OCI-LY3 (cell line): ENCODE measurements at regions not wholly inside any gene's neighbourhood (a gene's known extent, or its start where the extent isn't known, plus 50 kb on each side); places are given as distances from the start of the nearest gene placed in this dataset.

ENCODE experiments used
- H2AFZ ChIP-seq: fragments of 200-600, 300-600 bp; shearing (Covaris generic); 2 replicates; pipeline ENCODE4 v1.6.0; 2014; ENCODE audit warnings: antibody characterized with exemption, low read depth, low read length
- H3K27ac ChIP-seq: fragments of 200-600, 300-600 bp; sonication (generic); 2 replicates; pipeline ENCODE4 v1.5.1; 2014; ENCODE audit warnings: mild to moderate bottlenecking, low read length, moderate library complexity, mixed read lengths
- H3K27me3 ChIP-seq: fragments of 200-600, 300-600 bp; sonication (generic); 2 replicates; pipeline ENCODE4 v1.6.1; 2014; ENCODE audit warnings: low read depth, low read length, mixed read lengths
- H3K36me3 ChIP-seq: fragments of 200-600, 300-600 bp; sonication (generic); replicated peaks from 2 replicates; pipeline ENCODE3; 2014; ENCODE audit warnings: low read depth, low read length, mixed read lengths
- H3K4me1 ChIP-seq: fragments of 300-600, 200-600 bp; sonication (generic); 2 replicates; pipeline ENCODE4 v1.6.1; 2014; ENCODE audit warnings: low read length, mixed read lengths
- H3K4me2 ChIP-seq: fragments of 200-600, 300-600 bp; sonication (generic); 2 replicates; pipeline ENCODE4 v1.6.1; 2014; ENCODE audit warnings: low read length, mixed read lengths
- H3K4me3 ChIP-seq: fragments of 300-600, 200-600 bp; sonication (generic); 2 replicates; pipeline ENCODE4 v1.5.1; 2014; ENCODE audit warnings: antibody characterized with exemption, mild to moderate bottlenecking, low read length, moderate library complexity
- H3K79me2 ChIP-seq: fragments of 300-600, 200-600 bp; shearing (Covaris generic); 2 replicates; pipeline ENCODE4 v1.6.1; 2014; ENCODE audit warnings: mild to moderate bottlenecking, low read length, mixed read lengths
- H3K9ac ChIP-seq: fragments of 300-600, 200-600 bp; shearing (Covaris generic); 2 replicates; pipeline ENCODE4 v1.6.0; 2014; ENCODE audit warnings: mild to moderate bottlenecking, low read length, moderate library complexity
- H3K9me3 ChIP-seq: fragments of 200-600, 300-600 bp; shearing (Covaris generic); 2 replicates; pipeline ENCODE4 v1.6.1; 2014; ENCODE audit warnings: low read length, mixed read lengths; ENCODE audit not compliant: insufficient read depth
- H4K20me1 ChIP-seq: fragments of 200-600, 300-600 bp; sonication (generic); 2 replicates; pipeline ENCODE4 v1.6.1; 2016; ENCODE audit warnings: low read length, mixed read lengths; ENCODE audit not compliant: insufficient read depth
- EZH2phosphoT487 ChIP-seq: fragments of 200-600 bp; shearing (Covaris generic); IDR thresholded peaks from 2 replicates; pipeline ENCODE4 v1.6.1; 2018; ENCODE audit warnings: antibody characterized with exemption, mixed run types, low read depth
- TF ChIP-seq, protein P1 (sequence below): fragments of 200-600, 300-600 bp; sonication (generic); IDR thresholded peaks from 2 replicates; pipeline ENCODE4 v1.5.1; 2014; ENCODE audit warnings: antibody characterized with exemption, low read length, low read depth

- Histone ChIP-seq H3K9me3 (no peaks in the 10 kb centered on the region), H3K4me3 (no peak overlapping the region), H4K20me1 (no peaks in the 10 kb centered on the region), H3K27me3 (peaks cover 33% of the 10 kb centered on the region), H3K4me1 (peaks cover 19% of the 10 kb centered on the region), H3K36me3 (no peaks in the 10 kb centered on the region), H3K4me2 (no peak overlapping the region), H3K9ac (no peak overlapping the region), H2AFZ (no peak overlapping the region), H3K79me2 (no peaks in the 10 kb centered on the region), H3K27ac (no peak overlapping the region)
- TF ChIP-seq, protein P1, sequence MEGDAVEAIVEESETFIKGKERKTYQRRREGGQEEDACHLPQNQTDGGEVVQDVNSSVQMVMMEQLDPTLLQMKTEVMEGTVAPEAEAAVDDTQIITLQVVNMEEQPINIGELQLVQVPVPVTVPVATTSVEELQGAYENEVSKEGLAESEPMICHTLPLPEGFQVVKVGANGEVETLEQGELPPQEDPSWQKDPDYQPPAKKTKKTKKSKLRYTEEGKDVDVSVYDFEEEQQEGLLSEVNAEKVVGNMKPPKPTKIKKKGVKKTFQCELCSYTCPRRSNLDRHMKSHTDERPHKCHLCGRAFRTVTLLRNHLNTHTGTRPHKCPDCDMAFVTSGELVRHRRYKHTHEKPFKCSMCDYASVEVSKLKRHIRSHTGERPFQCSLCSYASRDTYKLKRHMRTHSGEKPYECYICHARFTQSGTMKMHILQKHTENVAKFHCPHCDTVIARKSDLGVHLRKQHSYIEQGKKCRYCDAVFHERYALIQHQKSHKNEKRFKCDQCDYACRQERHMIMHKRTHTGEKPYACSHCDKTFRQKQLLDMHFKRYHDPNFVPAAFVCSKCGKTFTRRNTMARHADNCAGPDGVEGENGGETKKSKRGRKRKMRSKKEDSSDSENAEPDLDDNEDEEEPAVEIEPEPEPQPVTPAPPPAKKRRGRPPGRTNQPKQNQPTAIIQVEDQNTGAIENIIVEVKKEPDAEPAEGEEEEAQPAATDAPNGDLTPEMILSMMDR: no peak
Measured at GRCh38 chr3:194029846-194030245, 106.1 kb upstream of the HES1 start.

DNA sequence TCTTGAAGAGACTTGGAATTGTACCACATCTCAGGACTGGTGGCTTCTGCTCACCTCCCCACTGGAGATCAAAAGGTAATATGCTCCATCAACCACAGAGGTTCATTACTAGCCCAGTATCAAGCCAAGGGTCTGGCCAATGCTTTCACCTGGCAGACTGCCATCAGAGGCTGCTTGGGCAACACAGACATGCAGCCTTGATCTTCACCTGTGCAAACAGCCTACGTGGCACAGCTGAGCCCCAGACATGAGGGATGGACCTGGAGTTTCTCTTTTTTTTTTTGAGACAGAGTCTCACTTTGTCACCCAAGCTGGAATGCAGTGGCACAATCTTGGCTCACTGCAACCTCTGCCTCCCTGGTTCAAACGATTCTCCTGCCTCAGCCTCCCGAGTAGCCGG lies 105.6 kb upstream of the HES1 start:
- H2AFZ ChIP-seq: no peak overlapping the region
- no peak overlapping the region for H3K4me3 ChIP-seq
- H3K27ac ChIP-seq: no peak overlapping the region
- H3K4me1 ChIP-seq: peaks cover 19% of the 10 kb centered on the region
- no peak overlapping the region for H3K4me2 ChIP-seq
- no peaks in the 10 kb centered on the region for H3K9me3 ChIP-seq
- TF ChIP-seq EZH2phosphoT487: no peak
- TF ChIP-seq, protein P1: no peak
- no peaks in the 10 kb centered on the region for H3K79me2 ChIP-seq
- peaks cover 33% of the 10 kb centered on the region for H3K27me3 ChIP-seq
- H3K36me3 ChIP-seq: no peaks in the 10 kb centered on the region
- no peak overlapping the region for H3K9ac ChIP-seq
- no peaks in the 10 kb centered on the region for H4K20me1 ChIP-seq

GRCh38 chr3:194031349-194031748 lies 104.6 kb upstream of the HES1 start:
- Histone ChIP-seq H3K4me3 (no peak overlapping the region), H4K20me1 (no peaks in the 10 kb centered on the region), H2AFZ (no peak overlapping the region), H3K9me3 (no peaks in the 10 kb centered on the region), H3K36me3 (no peaks in the 10 kb centered on the region), H3K4me1 (peaks cover 19% of the 10 kb centered on the region), H3K4me2 (no peak overlapping the region), H3K9ac (no peak overlapping the region), H3K79me2 (no peaks in the 10 kb centered on the region), H3K27ac (no peak overlapping the region), H3K27me3 (peaks cover 23% of the 10 kb centered on the region)
- TF ChIP-seq EZH2phosphoT487: no peak
- TF ChIP-seq, protein P1: no peak

- Histone ChIP-seq H3K4me3 (no peak overlapping the region), H3K4me2 (no peak overlapping the region), H3K9ac (no peak overlapping the region)
Measured at GRCh38 chr3:194031867-194032635, 103.9 kb upstream of the HES1 start.

More at GRCh38 chr3:194031867-194032635, 103.9 kb upstream of the HES1 start:
- H3K4me1 ChIP-seq: peaks cover 19% of the 10 kb centered on the region
- H3K9me3 ChIP-seq: no peaks in the 10 kb centered on the region
- H2AFZ ChIP-seq: no peak overlapping the region
- no peak overlapping the region for H3K27ac ChIP-seq
- no peaks in the 10 kb centered on the region for H3K36me3 ChIP-seq
- H4K20me1 ChIP-seq: no peaks in the 10 kb centered on the region
- TF ChIP-seq, protein P1: no peak
- no peak for TF ChIP-seq EZH2phosphoT487
- peaks cover 16% of the 10 kb centered on the region for H3K27me3 ChIP-seq
- H3K79me2 ChIP-seq: no peaks in the 10 kb centered on the region
